SK-N-SH (cell line): ENCODE measurements at regions not wholly inside any gene's neighbourhood (a gene's known extent, or its start where the extent isn't known, plus 50 kb on each side); places are given as distances from the start of the nearest gene placed in this dataset.

Source experiments
- CTCF ChIA-PET: fragments of 300-600, 350-600 bp; formaldehyde crosslinking; extraction: SDS; loops from one replicate; lab custom pipeline; 2021; lab: Yijun Ruan, JAX
- POLR2A ChIA-PET: fragments of 350-600 bp; sonication (Branson Sonifier 250); formaldehyde crosslinking; extraction: SDS; loops from one replicate; lab custom pipeline; 2020; ENCODE audit warnings: antibody characterized with exemption, inconsistent platforms; lab: Yijun Ruan, JAX
- DNase-seq: peaks from one replicate; pipeline ENCODE4 v3.0.0; 2012
- H2AFZ ChIP-seq: fragments of 200-600 bp; sonication (generic); 2 replicates; pipeline ENCODE4 v1.8.1; 2016; ENCODE audit warnings: antibody characterized with exemption, mild to moderate bottlenecking, low read depth
- H3F3A ChIP-seq: fragments of 200-600 bp; sonication (generic); replicated peaks from 2 replicates; pipeline ENCODE3; 2016; ENCODE audit warnings: antibody characterized with exemption, mild to moderate bottlenecking; ENCODE audit not compliant: insufficient read depth
- H3K27ac ChIP-seq, 2 experiments: fragments of 200-500 bp in 1 of 2; fragments of 200-600 bp in 1 of 2; sonication (Bioruptor generic) in 1 of 2; sonication (generic), shearing (Covaris generic) in 1 of 2; 2 replicates each; pipeline versions ENCODE4 v1.5.1 to v1.6.1; 2014 to 2016; ENCODE audit warnings: low read depth in 2 of 2, inconsistent platforms in 1 of 2, low read length in 1 of 2, mild to moderate bottlenecking in 1 of 2, mixed read lengths in 1 of 2
- H3K27me3 ChIP-seq: fragments of 200-600 bp; sonication (generic), shearing (Covaris generic); 2 replicates; pipeline ENCODE4 v1.6.1; 2016; ENCODE audit warnings: mixed run types; ENCODE audit not compliant: insufficient read depth
- H3K36me3 ChIP-seq, 2 experiments: fragments of 200-500 bp in 1 of 2; fragments of 200-600 bp in 1 of 2; sonication (Bioruptor generic) in 1 of 2; sonication (generic) in 1 of 2; replicated peaks in 1 of 2; 2 replicates each; pipeline versions ENCODE3 to v1.5.1; 2014 to 2016; ENCODE audit warnings: low read length in 1 of 2, mild to moderate bottlenecking in 1 of 2; ENCODE audit not compliant: insufficient read depth in 2 of 2, control insufficient read depth in 1 of 2
- H3K4me1 ChIP-seq, 2 experiments: fragments of 200-500 bp in 1 of 2; fragments of 200-600 bp in 1 of 2; sonication (Bioruptor generic) in 1 of 2; sonication (generic), shearing (Covaris generic) in 1 of 2; 2 replicates each; pipeline versions ENCODE4 v1.5.1 to v1.6.1; 2014 to 2016; ENCODE audit warnings: low read depth in 1 of 2, low read length in 1 of 2, mixed run types in 1 of 2; ENCODE audit not compliant: insufficient read depth in 2 of 2, control insufficient read depth in 1 of 2
- H3K4me2 ChIP-seq: fragments of 200-600 bp; sonication (generic), shearing (Covaris generic); 2 replicates; pipeline ENCODE4 v1.6.1; 2017; ENCODE audit warnings: mixed run types
- H3K4me3 ChIP-seq, 2 experiments: fragments of 200-500 bp in 1 of 2; fragments of 200-600 bp in 1 of 2; sonication (Bioruptor generic) in 1 of 2; sonication (generic), shearing (Covaris generic) in 1 of 2; 2 replicates each; pipeline versions ENCODE4 v1.5.1 to v1.8.1; 2014 to 2016; ENCODE audit warnings: low read depth in 2 of 2, inconsistent platforms in 1 of 2, low read length in 1 of 2, mild to moderate bottlenecking in 1 of 2, mixed read lengths in 1 of 2, moderate library complexity in 1 of 2
- H3K79me2 ChIP-seq: fragments of 200-600 bp; sonication (generic); 2 replicates; pipeline ENCODE4 v1.8.1; 2017; ENCODE audit warnings: mild to moderate bottlenecking; ENCODE audit not compliant: insufficient read depth
- H3K9ac ChIP-seq: fragments of 200-600 bp; sonication (generic); 2 replicates; pipeline ENCODE4 v1.6.1; 2017; ENCODE audit warnings: mixed run types
- H3K9me2 ChIP-seq: fragments of 200-600 bp; sonication (generic); 2 replicates; pipeline ENCODE4 v1.6.1; 2017; ENCODE audit warnings: mixed run types
- H3K9me3 ChIP-seq: fragments of 200-600 bp; sonication (generic); 2 replicates; pipeline ENCODE4 v1.6.1; 2017; ENCODE audit warnings: mixed run types, mild to moderate bottlenecking, moderate library complexity
- H4K20me1 ChIP-seq: fragments of 200-600 bp; sonication (generic); 2 replicates; pipeline ENCODE4 v1.6.1; 2017; ENCODE audit warnings: mild to moderate bottlenecking, mixed run types; ENCODE audit not compliant: insufficient read depth
- CHD2 ChIP-seq: fragments of 150-350 bp; IDR thresholded peaks from 2 replicates; pipeline ENCODE4 v1.6.1; 2018; ENCODE audit warnings: low read length; ENCODE audit not compliant: partially characterized antibody
- EZH2phosphoT487 ChIP-seq: fragments of 200-600 bp; sonication (generic); IDR thresholded peaks from 2 replicates; pipeline ENCODE4 v1.6.1; 2017; ENCODE audit warnings: low read depth, mixed run types, mild to moderate bottlenecking, antibody characterized with exemption, moderate library complexity, borderline replicate concordance
- FOSL2 ChIP-seq: IDR thresholded peaks from 2 replicates; pipeline ENCODE4 v1.4.0; 2012; ENCODE audit warnings: low read depth, mild to moderate bottlenecking, moderate library complexity, borderline replicate concordance
- FOXM1 ChIP-seq: IDR thresholded peaks from 2 replicates; pipeline ENCODE4 v1.4.0; 2012; ENCODE audit warnings: low read depth, mild to moderate bottlenecking
- GABPA ChIP-seq: IDR thresholded peaks from 2 replicates; pipeline ENCODE4 v1.4.0; 2012; ENCODE audit warnings: low read depth, mild to moderate bottlenecking
- IRF3 ChIP-seq: fragments of 150-350 bp; IDR thresholded peaks from 2 replicates; pipeline ENCODE4 v1.6.1; 2016; ENCODE audit warnings: mild to moderate bottlenecking, low read depth, low read length
- JUND ChIP-seq: IDR thresholded peaks from 2 replicates; pipeline ENCODE4 v1.4.0; 2012
- MEF2A ChIP-seq: IDR thresholded peaks from 2 replicates; pipeline ENCODE4 v1.4.0; 2012; ENCODE audit warnings: low read depth, borderline replicate concordance
- NFIC ChIP-seq: IDR thresholded peaks from 2 replicates; pipeline ENCODE4 v1.4.0; 2012; ENCODE audit warnings: borderline replicate concordance
- NRF1 ChIP-seq: IDR thresholded peaks from 2 replicates; pipeline ENCODE4 v1.6.1; 2012; ENCODE audit warnings: low read depth, mild to moderate bottlenecking, low read length
- TCF12 ChIP-seq: IDR thresholded peaks from 2 replicates; pipeline ENCODE4 v1.4.0; 2012
- TEAD4 ChIP-seq: IDR thresholded peaks from 2 replicates; pipeline ENCODE4 v1.4.0; 2012; ENCODE audit warnings: mild to moderate bottlenecking, borderline replicate concordance; ENCODE audit not compliant: insufficient read depth
- YY1 ChIP-seq: IDR thresholded peaks from 2 replicates; pipeline ENCODE4 v1.4.0; 2012; ENCODE audit warnings: low read depth, mild to moderate bottlenecking
- ZBTB33 ChIP-seq: IDR thresholded peaks from 2 replicates; pipeline ENCODE4 v1.4.0; 2012; ENCODE audit warnings: low read depth, borderline replicate concordance
- WGBS: methylation state at CpG from one replicate; pipeline ENCODE4 v1.1.6; 2017; ENCODE audit warnings: low lambda C conversion rate; 5-methylcytosine and 5-hydroxymethylcytosine counted together

DNA sequence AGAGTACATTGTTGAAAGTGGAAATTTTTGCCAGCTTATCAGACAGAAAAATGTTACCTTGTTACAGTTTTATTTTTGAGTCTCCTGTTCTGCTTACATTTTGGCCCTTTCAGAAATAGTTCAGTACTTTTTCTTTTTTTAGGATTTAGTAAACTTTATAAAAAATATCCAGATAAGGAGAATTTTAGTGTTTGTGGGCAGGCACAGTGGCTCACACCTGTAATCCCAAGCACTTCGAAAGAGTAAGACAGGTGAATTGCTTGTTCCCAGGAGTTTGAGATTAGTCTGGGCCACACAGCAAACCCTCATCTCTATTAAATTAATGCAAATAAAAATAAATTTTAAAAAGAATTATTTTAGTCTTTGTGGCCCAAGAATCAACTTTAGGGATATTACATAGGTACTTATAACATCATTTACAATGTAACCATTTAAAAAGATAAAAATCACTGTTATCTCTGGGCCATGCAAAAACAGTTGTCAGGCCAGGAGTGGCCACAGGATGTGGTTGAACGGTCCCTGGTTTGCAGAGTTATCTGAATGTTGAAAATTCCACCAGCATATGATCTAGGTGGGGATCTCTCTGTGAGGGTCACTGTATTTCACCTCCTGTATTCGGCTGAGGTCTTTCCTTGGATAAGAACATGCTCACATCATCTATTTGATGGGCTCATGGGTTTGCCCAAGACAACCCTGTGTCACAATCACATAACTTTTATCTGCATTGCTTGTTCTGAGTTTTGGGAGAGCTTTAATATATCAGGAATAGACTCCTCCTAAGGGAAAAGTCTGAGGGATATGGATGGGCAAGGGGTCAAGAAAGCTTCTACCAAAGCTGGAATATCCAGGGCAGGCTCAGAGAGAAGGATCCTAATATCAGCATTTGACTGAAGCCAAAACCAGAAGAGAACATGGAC lies 91.5 kb downstream of the GGTLC2 start (continued):
- TF ChIP-seq ZBTB33: no peak

GRCh38 chr22:22737590-22737989 lies 93.2 kb downstream of the GGTLC2 start:
- TF ChIP-seq FOXM1 (no peak), JUND (no peak), TEAD4 (no peak), MEF2A (no peak), CHD2 (no peak)
- Histone ChIP-seq H3F3A (no peaks in the 10 kb centered on the region), H3K9ac (no peak overlapping the region), H4K20me1 (no peaks in the 10 kb centered on the region), H3K9me3 (no peaks in the 10 kb centered on the region), H3K27ac (no peak overlapping the region), H3K4me2 (no peak overlapping the region), H3K36me3 (no peaks in the 10 kb centered on the region), H3K4me3 (no peak overlapping the region), H2AFZ (no peak overlapping the region), H3K79me2 (no peaks in the 10 kb centered on the region), H3K9me2 (no peaks in the 10 kb centered on the region), H3K27me3 (no peaks in the 10 kb centered on the region), H3K4me1 (no peaks in the 10 kb centered on the region; a peak in 1 of 4 replicates)
- WGBS: 26% methylated on average over 2 of the region's 2 CpGs
- ChIA-PET CTCF (interaction anchor here (0.7 to 1.9 kb wide), 3 partner anchors 11 to 273 kb away, joined by 3 to 5 read pairs (median 3); no protein-coding TSS in a partner anchor), POLR2A (no interaction called here)
- no peak for DNase-seq

GRCh38 chr22:22738959-22739585 lies 94.7 kb downstream of the GGTLC2 start:
- CTCF ChIA-PET: interaction anchor here (1.0 kb wide), 1 partner anchor 221 kb away, joined by 3 read pairs; no protein-coding TSS in a partner anchor
- H3K9ac ChIP-seq: no peak overlapping the region
- no peak for TF ChIP-seq GABPA
- TF ChIP-seq TCF12: no peak
- no peak for TF ChIP-seq NFIC
- TF ChIP-seq YY1: no peak
- TF ChIP-seq FOSL2: no peak
- TF ChIP-seq IRF3: no peak
- TF ChIP-seq EZH2phosphoT487: no peak
- TF ChIP-seq NRF1: no peak
- TF ChIP-seq, all 33 proteins: peak for 0
- Histone ChIP-seq H3K36me3 (no peaks in the 10 kb centered on the region), H2AFZ (no peak overlapping the region), H3K9me3 (no peaks in the 10 kb centered on the region), H3K9me2 (no peaks in the 10 kb centered on the region), H3F3A (no peaks in the 10 kb centered on the region), H3K4me3 (no peak overlapping the region), H3K27ac (no peak overlapping the region), H4K20me1 (no peaks in the 10 kb centered on the region), H3K79me2 (no peaks in the 10 kb centered on the region), H3K27me3 (no peaks in the 10 kb centered on the region; the same call in 1 of the 2 replicates), H3K4me2 (no peak overlapping the region), H3K4me1 (no peaks in the 10 kb centered on the region; a peak in 1 of 4 replicates)
- 0% methylated on average over 1 of the region's 5 CpGs for WGBS
- POLR2A ChIA-PET: no interaction called here
- DNase-seq: no peak
